ENCODE measurements at regions not wholly inside any gene's neighbourhood (a gene's known extent, or its start where the extent isn't known, plus 50 kb on each side); places are given as distances from the start of the nearest gene placed in this dataset.

DNA sequence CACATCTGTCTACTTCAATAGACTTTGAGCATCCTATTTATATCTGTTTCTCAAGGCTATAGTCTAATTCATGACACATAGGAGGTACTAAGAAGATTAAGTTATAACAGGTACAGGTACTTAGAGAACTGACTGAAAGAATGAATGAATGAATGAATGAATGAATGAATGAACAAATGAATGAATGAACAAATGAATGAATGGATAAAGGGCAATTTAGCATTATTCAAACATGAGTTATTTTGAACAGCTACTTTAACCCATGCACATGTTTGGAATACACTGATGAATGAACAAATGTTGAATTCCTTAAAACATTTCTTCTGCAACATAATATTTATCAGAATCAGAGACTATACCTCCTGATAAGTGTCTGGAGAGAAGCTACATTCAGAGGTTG, 1165.6 kb upstream of the CDH8 start:
- TF ChIP-seq, protein P1, sequence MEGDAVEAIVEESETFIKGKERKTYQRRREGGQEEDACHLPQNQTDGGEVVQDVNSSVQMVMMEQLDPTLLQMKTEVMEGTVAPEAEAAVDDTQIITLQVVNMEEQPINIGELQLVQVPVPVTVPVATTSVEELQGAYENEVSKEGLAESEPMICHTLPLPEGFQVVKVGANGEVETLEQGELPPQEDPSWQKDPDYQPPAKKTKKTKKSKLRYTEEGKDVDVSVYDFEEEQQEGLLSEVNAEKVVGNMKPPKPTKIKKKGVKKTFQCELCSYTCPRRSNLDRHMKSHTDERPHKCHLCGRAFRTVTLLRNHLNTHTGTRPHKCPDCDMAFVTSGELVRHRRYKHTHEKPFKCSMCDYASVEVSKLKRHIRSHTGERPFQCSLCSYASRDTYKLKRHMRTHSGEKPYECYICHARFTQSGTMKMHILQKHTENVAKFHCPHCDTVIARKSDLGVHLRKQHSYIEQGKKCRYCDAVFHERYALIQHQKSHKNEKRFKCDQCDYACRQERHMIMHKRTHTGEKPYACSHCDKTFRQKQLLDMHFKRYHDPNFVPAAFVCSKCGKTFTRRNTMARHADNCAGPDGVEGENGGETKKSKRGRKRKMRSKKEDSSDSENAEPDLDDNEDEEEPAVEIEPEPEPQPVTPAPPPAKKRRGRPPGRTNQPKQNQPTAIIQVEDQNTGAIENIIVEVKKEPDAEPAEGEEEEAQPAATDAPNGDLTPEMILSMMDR (conservative IDR thresholded peaks at IDR 0.05; ENCODE audit: low read depth, low read length) = no peak
- no peak overlapping the region for H3K4me3 ChIP-seq (ENCODE audit: low read depth, low read length)
- no peak for DNase-seq (ENCODE audit: low read depth)

DNA sequence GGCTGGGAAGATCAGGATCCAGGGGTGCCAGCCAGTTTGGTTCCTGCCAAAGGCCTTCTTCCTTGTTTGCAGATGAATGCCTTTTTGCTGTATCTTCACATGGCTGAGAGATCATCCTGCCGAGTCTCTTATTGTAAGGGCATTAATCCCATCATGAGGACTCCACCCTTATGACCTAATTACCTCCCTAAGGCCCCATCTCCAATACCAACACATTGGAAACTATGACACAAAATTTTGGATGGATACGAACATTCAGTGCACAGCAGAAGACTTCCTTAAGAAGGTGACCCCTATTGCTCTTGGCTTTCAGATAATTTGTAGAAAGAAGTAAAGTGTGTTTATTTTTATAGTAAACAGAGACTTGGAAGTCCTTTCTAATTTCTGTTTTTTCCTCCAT, 1164.7 kb upstream of the CDH8 start:
- DNase-seq (ENCODE audit: low read depth) = no peak
- H3K4me3 ChIP-seq (ENCODE audit: low read depth, low read length) = no peak overlapping the region
- TF ChIP-seq, protein P1 (conservative IDR thresholded peaks at IDR 0.05; ENCODE audit: low read depth, low read length) = no peak

DNA sequence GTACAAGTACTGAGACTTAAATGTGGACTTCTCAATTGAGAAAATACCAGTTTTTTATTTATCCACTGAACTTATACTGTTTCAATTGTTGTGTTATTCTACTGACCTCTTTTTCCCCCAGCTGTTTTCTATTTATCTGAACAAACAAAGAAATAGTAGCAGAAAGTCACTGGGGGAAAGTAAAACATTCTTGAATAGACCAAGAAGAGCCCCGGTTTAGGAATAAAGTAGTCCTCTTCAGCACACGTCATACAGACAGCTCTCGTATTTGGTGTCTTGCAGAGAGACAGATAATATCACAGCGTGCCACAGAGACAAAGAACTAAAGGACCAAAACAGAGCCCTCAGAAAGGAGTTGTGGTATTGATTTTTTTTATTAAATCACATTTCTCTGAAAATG, 1159.1 kb upstream of the CDH8 start:
- no peak for DNase-seq (ENCODE audit: low read depth)
- TF ChIP-seq, protein P1 (conservative IDR thresholded peaks at IDR 0.05; ENCODE audit: low read depth, low read length) = no peak
- no peak overlapping the region for H3K4me3 ChIP-seq (ENCODE audit: low read depth, low read length)

DNA sequence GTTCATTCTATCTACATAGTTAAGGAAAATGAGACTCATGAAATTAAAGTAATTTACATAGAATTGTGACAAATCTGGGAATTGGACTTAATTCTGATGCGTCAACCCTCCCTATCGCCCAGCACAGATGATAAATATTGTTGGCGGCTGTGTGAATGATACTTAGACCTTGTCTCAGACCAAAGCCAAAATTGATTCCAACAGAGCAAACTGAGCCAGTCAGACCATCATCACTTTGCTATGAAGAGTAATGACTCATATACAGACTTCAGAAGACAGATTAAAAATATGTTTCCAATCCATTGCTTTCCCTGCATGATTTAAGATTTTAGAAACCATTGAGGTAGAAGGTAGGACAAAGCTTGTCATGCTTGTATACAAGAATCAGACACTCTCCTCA, 1156.7 kb upstream of the CDH8 start:
- TF ChIP-seq, protein P1 (conservative IDR thresholded peaks at IDR 0.05; ENCODE audit: low read depth, low read length) = no peak
- DNase-seq (ENCODE audit: low read depth) = no peak
- H3K4me3 ChIP-seq (ENCODE audit: low read depth, low read length) = no peak overlapping the region

DNA sequence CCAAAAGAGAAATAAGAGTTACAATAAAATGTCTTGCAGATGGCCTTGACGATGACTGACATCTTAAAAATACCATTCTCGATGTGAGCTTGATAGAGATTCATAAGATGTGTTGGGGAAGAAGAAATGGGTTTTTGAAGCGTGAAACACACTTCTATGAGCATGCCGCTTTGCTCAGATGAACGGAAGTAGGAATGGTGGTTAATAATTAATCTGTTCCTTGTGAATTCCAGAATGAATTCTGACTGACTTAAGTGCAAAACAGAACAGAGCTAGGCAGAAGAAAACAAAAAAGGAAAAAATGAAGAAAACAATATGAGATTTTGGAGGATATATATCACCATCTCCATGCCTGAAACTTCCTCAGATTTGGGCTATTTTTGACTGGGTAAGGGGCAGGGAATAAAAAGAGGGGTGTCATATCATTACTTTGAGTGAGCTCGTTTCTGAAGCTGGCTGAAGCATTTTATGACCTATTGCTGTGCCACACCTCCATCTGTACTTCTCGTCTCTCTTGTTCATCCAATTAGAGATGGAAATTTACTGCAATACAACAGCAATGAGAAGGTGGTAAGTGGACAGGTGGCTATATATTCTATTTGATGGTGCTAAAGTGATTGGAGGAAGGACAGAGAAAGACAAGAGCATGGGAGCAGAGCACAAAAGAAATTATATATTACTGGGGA, 1152.0 kb upstream of the CDH8 start:
- peak; percentile 6 for DNase-seq (ENCODE audit: low read depth)
- H3K4me3 ChIP-seq (ENCODE audit: low read depth, low read length) = peak overlapping the region; percentile 10
- TF ChIP-seq, protein P1 (conservative IDR thresholded peaks at IDR 0.05; ENCODE audit: low read depth, low read length) = no peak

DNA sequence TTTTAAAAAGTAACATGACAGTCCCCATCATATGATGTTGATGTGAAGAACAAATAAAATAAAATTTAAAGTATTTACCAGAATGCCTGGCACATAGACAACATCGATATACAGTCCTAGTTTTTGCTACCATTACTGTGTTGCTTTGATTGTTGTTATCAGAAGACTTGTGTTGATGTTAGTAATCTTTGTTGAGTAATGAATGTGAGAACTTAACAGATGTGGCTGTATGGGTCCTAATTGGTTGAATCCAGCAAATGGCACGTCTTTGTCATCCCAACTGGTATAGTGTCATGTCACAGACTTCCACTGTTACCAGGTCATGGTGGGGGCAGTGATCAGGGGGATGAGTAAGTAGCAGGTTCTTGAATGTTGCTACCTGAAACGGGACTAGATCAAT, 1151.4 kb upstream of the CDH8 start:
- TF ChIP-seq, protein P1 (conservative IDR thresholded peaks at IDR 0.05; ENCODE audit: low read depth, low read length) = no peak
- no peak overlapping the region for H3K4me3 ChIP-seq (ENCODE audit: low read depth, low read length)
- no peak for DNase-seq (ENCODE audit: low read depth)

DNA sequence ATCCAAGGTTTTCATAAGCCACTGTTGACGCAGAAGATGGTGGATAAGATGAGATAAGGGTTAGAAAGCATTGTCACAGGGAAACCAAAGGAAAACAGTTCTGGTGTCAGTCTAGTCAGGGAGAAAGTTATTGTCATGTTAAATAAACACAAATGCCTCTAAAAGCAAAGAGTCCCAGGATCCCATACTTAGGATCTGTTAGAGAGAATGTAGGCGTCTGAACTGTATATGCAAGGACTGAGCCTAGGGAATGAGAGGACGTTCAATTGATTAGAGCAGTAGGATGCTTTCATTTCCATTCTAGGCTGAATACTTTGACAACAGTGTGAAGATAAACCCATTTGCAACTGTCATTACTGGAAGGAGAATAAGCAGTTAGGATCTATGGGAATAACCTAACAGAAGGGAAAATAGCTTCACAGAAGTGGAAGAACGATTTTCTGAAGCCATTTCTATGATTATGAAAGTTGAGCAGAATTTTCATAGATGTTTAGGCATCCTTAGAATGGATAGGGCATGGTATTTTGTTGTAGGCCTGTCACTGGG, 1149.1 kb upstream of the CDH8 start:
- TF ChIP-seq, protein P1 (conservative IDR thresholded peaks at IDR 0.05; ENCODE audit: low read depth, low read length) = no peak
- H3K4me3 ChIP-seq (ENCODE audit: low read depth, low read length) = no peak overlapping the region
- DNase-seq (ENCODE audit: low read depth) = no peak
